Ishikawa (cell line): ENCODE measurements at regions not wholly inside any gene's neighbourhood (a gene's known extent, or its start where the extent isn't known, plus 50 kb on each side); places are given as distances from the start of the nearest gene placed in this dataset.

Experiments used
- CEBPB ChIP-seq: IDR thresholded peaks from 2 replicates; pipeline ENCODE4 v1.6.1; 2012
- CREB1 ChIP-seq: IDR thresholded peaks from 2 replicates; pipeline ENCODE4 v1.6.1; 2012; ENCODE audit warnings: low read depth
- EGR1 ChIP-seq: IDR thresholded peaks from 2 replicates; pipeline ENCODE4 v1.6.1; 2012
- EP300 ChIP-seq: IDR thresholded peaks from 2 replicates; pipeline ENCODE4 v1.6.1; 2012; ENCODE audit warnings: borderline replicate concordance
- FOXM1 ChIP-seq: IDR thresholded peaks from 2 replicates; pipeline ENCODE4 v1.6.1; 2012; ENCODE audit warnings: low read depth, borderline replicate concordance
- NFIC ChIP-seq: IDR thresholded peaks from 2 replicates; pipeline ENCODE4 v1.6.1; 2012
- RAD21 ChIP-seq: IDR thresholded peaks from 2 replicates; pipeline ENCODE4 v1.6.1; 2012; ENCODE audit warnings: low read depth
- TAF1 ChIP-seq: IDR thresholded peaks from 2 replicates; pipeline ENCODE4 v1.6.1; 2012; ENCODE audit warnings: low read depth, mild to moderate bottlenecking
- TCF12 ChIP-seq: IDR thresholded peaks from 2 replicates; pipeline ENCODE4 v1.6.1; 2012; ENCODE audit warnings: low read depth
- TEAD4 ChIP-seq: IDR thresholded peaks from 2 replicates; pipeline ENCODE4 v1.6.1; 2012
- YY1 ChIP-seq: IDR thresholded peaks from 2 replicates; pipeline ENCODE4 v1.6.1; 2012; ENCODE audit warnings: low read depth
- ZBTB7A ChIP-seq: IDR thresholded peaks from 2 replicates; pipeline ENCODE4 v1.6.1; 2012; ENCODE audit warnings: low read depth
- TF ChIP-seq, protein P1 (sequence below): IDR thresholded peaks from 2 replicates; pipeline ENCODE4 v1.6.1; 2012
- TF ChIP-seq, protein P2 (sequence below): IDR thresholded peaks from 2 replicates; pipeline ENCODE4 v1.6.1; 2012; ENCODE audit warnings: low read depth, mild to moderate bottlenecking
- TF ChIP-seq, protein P3 (sequence below): IDR thresholded peaks from 2 replicates; pipeline ENCODE4 v1.6.1; 2012

DNA sequence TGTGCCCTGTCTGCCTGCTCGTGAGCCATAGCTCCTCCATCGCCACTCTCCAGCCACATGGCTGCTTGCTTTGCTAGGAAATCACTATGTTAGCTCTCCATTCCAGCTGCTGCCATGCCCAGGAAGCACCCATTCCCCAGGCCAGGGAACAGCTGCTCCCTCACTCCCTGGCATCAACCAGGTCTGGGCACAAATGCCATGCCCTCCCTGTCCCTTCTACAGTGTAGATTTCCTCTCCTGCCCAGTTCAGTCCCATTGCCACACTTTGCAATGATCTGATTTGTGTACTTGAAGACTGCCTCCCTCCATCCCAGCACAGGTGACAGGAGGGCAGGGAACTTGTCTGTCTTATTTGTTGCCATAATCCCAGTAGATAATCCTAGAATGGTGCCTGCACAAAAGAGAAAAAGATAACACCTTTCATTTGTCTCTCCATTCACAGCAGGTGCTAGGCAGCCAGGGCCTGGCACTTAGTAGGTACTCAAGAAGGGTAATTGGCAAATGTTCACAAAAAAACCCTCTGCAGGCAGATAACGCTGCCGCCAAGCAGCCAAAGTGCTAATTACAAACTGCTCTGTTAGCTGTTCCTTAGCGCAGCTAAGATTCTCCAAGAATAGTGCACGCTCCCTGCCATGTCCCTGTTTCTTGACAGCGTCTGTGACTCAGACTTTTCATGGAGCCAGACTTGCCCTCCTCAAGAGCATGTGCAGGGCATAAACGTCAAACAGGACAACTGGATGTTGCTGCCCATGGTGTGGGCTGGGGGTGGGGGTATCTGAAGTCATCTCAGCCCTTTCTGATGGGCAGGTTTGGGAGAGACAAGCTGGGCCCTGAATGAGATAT is 69.1 kb downstream of the ARL6IP4 start:
- TF ChIP-seq FOXM1: no peak

DNA sequence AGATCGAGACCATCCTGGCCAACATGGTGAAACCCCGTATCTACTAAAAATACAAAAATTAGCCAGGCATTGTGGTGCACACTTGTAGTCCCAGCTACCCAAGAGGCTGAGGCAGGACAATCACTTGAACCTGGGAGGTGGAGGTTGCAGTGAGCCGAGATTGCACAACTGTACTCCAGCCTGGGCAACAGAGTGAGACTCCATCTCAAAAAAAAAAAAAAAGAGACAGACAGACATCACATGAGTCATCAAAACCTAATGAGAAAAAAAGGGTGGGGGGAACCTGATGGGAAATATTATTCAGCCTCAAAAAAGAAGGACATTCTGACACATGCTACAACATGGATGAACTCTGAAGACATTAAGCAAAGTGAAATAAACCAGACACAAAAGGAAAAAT is 67.4 kb downstream of the ARL6IP4 start:
- TF ChIP-seq CEBPB: 0 out of 2 replicates have a peak, but pooled peaks have one; percentile 7

DNA sequence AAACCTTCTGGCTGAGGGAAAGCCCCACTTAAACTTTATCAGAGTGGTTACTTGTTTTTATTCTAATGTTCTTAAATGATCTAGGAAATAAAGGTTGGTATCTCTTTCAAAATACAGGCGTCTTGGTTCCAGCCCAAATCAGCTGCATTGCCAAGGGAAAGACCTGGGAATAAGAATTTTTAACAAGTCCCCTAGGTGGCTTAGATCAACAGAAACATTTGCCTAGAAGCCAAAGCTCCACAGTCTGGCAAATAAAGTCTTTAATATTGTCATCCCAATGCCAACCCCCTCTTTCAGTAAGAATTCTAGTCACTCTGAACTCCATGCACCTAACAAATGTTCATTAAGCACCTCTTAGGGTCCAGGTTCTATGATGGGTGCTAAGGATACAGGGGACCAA is 66.8 kb downstream of the ARL6IP4 start:
- no peak for TF ChIP-seq CEBPB
- TF ChIP-seq, protein P1, sequence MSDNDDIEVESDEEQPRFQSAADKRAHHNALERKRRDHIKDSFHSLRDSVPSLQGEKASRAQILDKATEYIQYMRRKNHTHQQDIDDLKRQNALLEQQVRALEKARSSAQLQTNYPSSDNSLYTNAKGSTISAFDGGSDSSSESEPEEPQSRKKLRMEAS: no peak
- TF ChIP-seq, protein P2, sequence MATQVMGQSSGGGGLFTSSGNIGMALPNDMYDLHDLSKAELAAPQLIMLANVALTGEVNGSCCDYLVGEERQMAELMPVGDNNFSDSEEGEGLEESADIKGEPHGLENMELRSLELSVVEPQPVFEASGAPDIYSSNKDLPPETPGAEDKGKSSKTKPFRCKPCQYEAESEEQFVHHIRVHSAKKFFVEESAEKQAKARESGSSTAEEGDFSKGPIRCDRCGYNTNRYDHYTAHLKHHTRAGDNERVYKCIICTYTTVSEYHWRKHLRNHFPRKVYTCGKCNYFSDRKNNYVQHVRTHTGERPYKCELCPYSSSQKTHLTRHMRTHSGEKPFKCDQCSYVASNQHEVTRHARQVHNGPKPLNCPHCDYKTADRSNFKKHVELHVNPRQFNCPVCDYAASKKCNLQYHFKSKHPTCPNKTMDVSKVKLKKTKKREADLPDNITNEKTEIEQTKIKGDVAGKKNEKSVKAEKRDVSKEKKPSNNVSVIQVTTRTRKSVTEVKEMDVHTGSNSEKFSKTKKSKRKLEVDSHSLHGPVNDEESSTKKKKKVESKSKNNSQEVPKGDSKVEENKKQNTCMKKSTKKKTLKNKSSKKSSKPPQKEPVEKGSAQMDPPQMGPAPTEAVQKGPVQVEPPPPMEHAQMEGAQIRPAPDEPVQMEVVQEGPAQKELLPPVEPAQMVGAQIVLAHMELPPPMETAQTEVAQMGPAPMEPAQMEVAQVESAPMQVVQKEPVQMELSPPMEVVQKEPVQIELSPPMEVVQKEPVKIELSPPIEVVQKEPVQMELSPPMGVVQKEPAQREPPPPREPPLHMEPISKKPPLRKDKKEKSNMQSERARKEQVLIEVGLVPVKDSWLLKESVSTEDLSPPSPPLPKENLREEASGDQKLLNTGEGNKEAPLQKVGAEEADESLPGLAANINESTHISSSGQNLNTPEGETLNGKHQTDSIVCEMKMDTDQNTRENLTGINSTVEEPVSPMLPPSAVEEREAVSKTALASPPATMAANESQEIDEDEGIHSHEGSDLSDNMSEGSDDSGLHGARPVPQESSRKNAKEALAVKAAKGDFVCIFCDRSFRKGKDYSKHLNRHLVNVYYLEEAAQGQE: no peak
- no peak for TF ChIP-seq TAF1
- no peak for TF ChIP-seq YY1
- no peak for TF ChIP-seq ZBTB7A
- no peak for TF ChIP-seq RAD21
- no peak for TF ChIP-seq EGR1
- TF ChIP-seq FOXM1: no peak
- TF ChIP-seq, protein P3, sequence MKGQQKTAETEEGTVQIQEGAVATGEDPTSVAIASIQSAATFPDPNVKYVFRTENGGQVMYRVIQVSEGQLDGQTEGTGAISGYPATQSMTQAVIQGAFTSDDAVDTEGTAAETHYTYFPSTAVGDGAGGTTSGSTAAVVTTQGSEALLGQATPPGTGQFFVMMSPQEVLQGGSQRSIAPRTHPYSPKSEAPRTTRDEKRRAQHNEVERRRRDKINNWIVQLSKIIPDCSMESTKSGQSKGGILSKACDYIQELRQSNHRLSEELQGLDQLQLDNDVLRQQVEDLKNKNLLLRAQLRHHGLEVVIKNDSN: no peak
- no peak for TF ChIP-seq EP300
- TF ChIP-seq CREB1: no peak

DNA sequence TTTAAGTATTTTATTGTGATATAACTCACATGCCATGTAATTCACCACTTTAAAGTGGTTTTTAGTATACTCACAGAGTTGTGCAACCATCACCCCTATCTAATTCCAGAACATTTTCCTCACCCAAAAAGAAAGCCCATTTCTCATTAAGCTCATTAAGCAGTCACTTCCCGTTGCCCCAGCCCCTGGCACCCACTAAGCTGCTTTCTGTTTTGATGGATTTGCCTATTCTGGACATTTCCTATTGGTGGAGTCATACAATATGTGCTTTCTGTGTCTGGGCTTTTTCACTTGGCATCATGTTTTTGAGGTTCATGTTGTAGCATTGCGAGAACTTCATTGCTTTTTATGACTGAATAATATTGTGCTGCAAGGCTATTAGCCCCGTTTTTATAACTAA is 66.0 kb downstream of the ARL6IP4 start:
- no peak for TF ChIP-seq YY1
- TF ChIP-seq, protein P3: no peak

DNA sequence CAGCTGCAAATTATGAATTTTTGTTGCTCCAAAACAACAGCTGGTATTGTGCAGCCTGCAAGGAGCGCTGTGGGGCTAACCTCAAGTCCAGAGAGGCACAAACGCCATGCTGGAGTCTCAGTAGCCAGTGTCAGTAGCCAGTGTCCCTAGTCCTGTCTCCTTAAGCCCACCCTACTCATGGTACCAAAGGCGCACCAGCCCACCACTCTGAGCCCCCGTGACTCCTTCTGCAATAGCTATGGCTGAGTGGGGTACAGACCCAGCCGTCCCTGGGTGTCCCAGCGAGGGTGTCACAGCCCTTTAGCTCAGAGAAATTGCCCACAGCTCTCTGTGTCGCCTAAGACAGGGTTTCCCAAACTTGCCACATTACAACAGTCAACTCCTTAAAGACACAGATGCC is 65.2 kb downstream of the ARL6IP4 start:
- TF ChIP-seq RAD21 (no peak), CREB1 (no peak), EGR1 (no peak), CEBPB (no peak), FOXM1 (no peak), NFIC (no peak), TAF1 (no peak), YY1 (no peak), TCF12 (no peak), EP300 (no peak)
- TF ChIP-seq, protein P2: no peak
- TF ChIP-seq, protein P3: no peak
- TF ChIP-seq, protein P1: no peak

DNA sequence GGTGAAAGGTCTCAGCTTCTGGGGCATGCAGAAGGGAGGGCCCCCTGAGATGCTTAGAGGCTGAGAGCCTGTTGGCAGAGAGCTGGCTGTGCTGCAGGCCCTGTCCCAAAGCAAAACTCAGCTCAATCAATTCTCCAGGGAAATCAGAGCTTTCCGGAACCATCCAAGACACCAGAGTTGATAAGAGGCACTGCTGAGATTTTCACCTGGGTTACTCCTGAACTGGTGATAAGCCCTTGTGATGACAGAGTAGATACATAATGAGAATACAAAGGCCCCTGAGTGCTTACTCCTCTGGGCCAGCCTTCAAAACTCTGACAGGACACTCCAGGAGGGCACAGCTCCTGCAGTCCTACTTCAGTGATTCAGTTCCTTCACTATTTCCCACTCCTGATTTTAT is 63.9 kb downstream of the ARL6IP4 start:
- TF ChIP-seq FOXM1 (no peak), TEAD4 (no peak), RAD21 (no peak), YY1 (no peak), CREB1 (no peak), TAF1 (no peak), NFIC (no peak), EGR1 (no peak), EP300 (no peak), TCF12 (no peak), CEBPB (no peak)
- TF ChIP-seq, protein P2: no peak
